ENCODE measurements at regions not wholly inside any gene's neighbourhood (a gene's known extent, or its start where the extent isn't known, plus 50 kb on each side); places are given as distances from the start of the nearest gene placed in this dataset.

DNA sequence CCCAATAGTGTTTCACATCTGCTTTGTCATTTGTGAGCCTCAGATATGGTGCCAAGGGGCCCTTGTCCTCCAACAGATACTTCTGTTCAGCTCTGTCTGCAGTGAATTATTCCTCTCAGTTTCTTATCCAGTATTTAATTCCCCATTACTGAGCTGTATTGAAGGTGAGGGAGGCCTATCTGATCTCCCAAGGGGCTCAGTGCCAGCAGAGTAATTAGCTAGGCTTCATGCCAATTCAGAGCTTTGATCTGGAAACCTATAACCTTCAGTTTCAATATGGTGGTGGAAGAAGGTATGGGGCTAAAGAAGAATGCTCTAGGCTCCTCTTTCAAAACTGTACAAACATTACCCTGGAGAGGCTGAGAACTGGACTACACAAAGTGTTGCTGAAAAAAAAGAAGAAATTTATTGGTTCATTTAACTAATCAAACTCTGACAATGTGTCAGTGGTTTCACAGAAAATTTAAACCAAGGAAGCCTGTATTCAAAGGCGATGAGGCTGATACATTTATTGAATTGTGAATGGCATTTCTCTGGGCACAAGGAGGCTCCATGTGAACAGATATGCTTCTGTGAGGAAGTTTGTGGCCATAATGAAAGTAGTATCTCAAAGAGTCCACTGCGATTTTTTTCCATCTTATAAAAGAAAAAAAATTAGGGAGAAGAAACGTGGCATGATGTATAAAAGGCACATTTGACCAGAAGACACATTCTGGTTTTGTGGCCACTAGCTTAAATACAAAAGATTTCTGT, 397.8 kb downstream of the TLE4 start (continued):
- TF ChIP-seq NFXL1 (IDR thresholded peaks at IDR 0.05; ENCODE audit: borderline replicate concordance) (no peak), SREBF2 (IDR thresholded peaks at IDR 0.05; ENCODE audit: low read length) (no peak), BCL3 (IDR thresholded peaks at IDR 0.05; ENCODE audit: borderline replicate concordance, insufficient read depth, low read depth, low read length, poor library complexity, severe bottlenecking) (no peak), NFIC (IDR thresholded peaks at IDR 0.05; ENCODE audit: low read depth, low read length) (no peak), MLLT1 (IDR thresholded peaks at IDR 0.05) (no peak)
- TF ChIP-seq, protein P1, sequence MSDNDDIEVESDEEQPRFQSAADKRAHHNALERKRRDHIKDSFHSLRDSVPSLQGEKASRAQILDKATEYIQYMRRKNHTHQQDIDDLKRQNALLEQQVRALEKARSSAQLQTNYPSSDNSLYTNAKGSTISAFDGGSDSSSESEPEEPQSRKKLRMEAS (IDR thresholded peaks at IDR 0.05; ENCODE audit: low read depth, low read length), result no peak

- Histone ChIP-seq H3K4me2 (ENCODE audit: control insufficient read depth, insufficient read depth) (no peak overlapping the region), H3K9me3 (replicated peaks; ENCODE audit: control insufficient read depth, insufficient read depth, low read length) (no peaks in the 10 kb centered on the region), H2AFZ (ENCODE audit: control insufficient read depth, low read depth, low read length) (no peak overlapping the region), H3K27me3 (replicated peaks in 1 of 2; ENCODE audit: control insufficient read depth in 2 of 2, insufficient read depth in 2 of 2, low read length in 1 of 2) (no peaks in the 10 kb centered on the region), H4K20me1 (ENCODE audit: control insufficient read depth, insufficient read depth) (no peaks in the 10 kb centered on the region), H3K27ac (ENCODE audit: control insufficient read depth, insufficient read depth) (no peak overlapping the region), H3K79me2 (ENCODE audit: control insufficient read depth, insufficient read depth, low read length) (no peaks in the 10 kb centered on the region), H3K36me3 (ENCODE audit: control insufficient read depth in 2 of 2, insufficient read depth in 2 of 2, low read length in 1 of 2) (no peaks in the 10 kb centered on the region), H3K9ac (ENCODE audit: control insufficient read depth, insufficient read depth, low read length) (no peak overlapping the region), H3K4me1 (ENCODE audit: control insufficient read depth, insufficient read depth, low read length) (no peaks in the 10 kb centered on the region), H3K4me3 (no peak overlapping the region)
- intact Hi-C loops (cut with micrococcal nuclease; ENCODE audit: unreplicated experiment), result no loop called here
- FAIRE-seq, result no peak
- no peak for DNase-seq (ENCODE audit: low read depth, low spot score)
- ChIA-PET RAD21 (ENCODE audit: unreplicated experiment) (no interaction called here), POLR2A (no interaction called here), CTCF (no interaction called here), SMC1A (ENCODE audit: uncharacterized antibody, unreplicated experiment) (no interaction called here)
- no TSS peak for BruUV-seq (replicated peaks)
- WGBS (ENCODE audit: insufficient coverage, insufficient replicate concordance, low lambda C conversion rate, missing lambda C conversion rate), result 10% methylated on average over 1 of the region's 1 CpG
- ATAC-seq, result no peak
- in situ Hi-C loops (cut with MboI), result no loop called here
- TF ChIP-seq ZNF622 (IDR thresholded peaks at IDR 0.05) (no peak), RUNX3 (IDR thresholded peaks at IDR 0.05; ENCODE audit: low read length) (no peak), SMC3 (IDR thresholded peaks at IDR 0.05; ENCODE audit: borderline replicate concordance, low read length) (no peak), MEF2A (IDR thresholded peaks at IDR 0.05; ENCODE audit: insufficient read depth, low read depth, low read length) (no peak), RAD21 (IDR thresholded peaks at IDR 0.05; ENCODE audit: insufficient read depth, low read depth, low read length) (no peak), BHLHE40 (IDR thresholded peaks at IDR 0.05; ENCODE audit: borderline replicate concordance in 1 of 2, low read depth in 2 of 2, low read length in 1 of 2) (no peak), BCL11A (IDR thresholded peaks at IDR 0.05; ENCODE audit: low read depth, low read length) (no peak), HDAC6 (IDR thresholded peaks at IDR 0.05; ENCODE audit: unreplicated experiment) (no peak), SREBF2 (IDR thresholded peaks at IDR 0.05; ENCODE audit: low read length) (no peak), RB1 (IDR thresholded peaks at IDR 0.05; ENCODE audit: borderline replicate concordance) (no peak)
- TF ChIP-seq, protein P2, sequence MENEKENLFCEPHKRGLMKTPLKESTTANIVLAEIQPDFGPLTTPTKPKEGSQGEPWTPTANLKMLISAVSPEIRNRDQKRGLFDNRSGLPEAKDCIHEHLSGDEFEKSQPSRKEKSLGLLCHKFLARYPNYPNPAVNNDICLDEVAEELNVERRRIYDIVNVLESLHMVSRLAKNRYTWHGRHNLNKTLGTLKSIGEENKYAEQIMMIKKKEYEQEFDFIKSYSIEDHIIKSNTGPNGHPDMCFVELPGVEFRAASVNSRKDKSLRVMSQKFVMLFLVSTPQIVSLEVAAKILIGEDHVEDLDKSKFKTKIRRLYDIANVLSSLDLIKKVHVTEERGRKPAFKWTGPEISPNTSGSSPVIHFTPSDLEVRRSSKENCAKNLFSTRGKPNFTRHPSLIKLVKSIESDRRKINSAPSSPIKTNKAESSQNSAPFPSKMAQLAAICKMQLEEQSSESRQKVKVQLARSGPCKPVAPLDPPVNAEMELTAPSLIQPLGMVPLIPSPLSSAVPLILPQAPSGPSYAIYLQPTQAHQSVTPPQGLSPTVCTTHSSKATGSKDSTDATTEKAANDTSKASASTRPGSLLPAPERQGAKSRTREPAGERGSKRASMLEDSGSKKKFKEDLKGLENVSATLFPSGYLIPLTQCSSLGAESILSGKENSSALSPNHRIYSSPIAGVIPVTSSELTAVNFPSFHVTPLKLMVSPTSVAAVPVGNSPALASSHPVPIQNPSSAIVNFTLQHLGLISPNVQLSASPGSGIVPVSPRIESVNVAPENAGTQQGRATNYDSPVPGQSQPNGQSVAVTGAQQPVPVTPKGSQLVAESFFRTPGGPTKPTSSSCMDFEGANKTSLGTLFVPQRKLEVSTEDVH (IDR thresholded peaks at IDR 0.05; ENCODE audit: low read depth, partially characterized antibody), result no peak
Measured at GRCh38 chr9:79968533-79968932, 396.8 kb downstream of the TLE4 start.

All from GM12878 (cell line).